ENCODE measurements at regions not wholly inside any gene's neighbourhood (a gene's known extent, or its start where the extent isn't known, plus 50 kb on each side); places are given as distances from the start of the nearest gene placed in this dataset.
"Not testable (repeated sequence)": the region's sequence is repeated elsewhere in the genome, so short reads cannot be mapped to it uniquely, and the experiment has no call there.

DNA sequence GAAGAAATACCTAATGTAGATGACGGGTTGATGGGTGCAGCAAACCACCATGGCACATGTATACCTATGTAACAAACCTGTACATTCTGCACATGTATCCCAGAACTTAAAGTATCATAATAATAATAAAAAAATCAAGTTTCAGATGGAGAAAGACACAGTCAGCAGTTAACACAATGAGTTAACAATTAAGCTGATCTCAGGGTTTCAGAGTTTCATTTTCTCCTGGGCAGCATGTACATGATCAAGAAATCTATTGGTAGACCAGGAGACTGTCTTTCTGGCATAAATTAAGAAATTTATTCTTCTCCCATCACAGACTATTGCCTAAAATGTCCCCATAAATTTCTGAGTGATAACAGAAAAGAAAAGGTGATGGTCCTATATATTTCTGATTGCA, 155.3 kb downstream of the RAD51AP2 start:
- DNase-seq (ENCODE audit: low spot score) = no peak

DNA sequence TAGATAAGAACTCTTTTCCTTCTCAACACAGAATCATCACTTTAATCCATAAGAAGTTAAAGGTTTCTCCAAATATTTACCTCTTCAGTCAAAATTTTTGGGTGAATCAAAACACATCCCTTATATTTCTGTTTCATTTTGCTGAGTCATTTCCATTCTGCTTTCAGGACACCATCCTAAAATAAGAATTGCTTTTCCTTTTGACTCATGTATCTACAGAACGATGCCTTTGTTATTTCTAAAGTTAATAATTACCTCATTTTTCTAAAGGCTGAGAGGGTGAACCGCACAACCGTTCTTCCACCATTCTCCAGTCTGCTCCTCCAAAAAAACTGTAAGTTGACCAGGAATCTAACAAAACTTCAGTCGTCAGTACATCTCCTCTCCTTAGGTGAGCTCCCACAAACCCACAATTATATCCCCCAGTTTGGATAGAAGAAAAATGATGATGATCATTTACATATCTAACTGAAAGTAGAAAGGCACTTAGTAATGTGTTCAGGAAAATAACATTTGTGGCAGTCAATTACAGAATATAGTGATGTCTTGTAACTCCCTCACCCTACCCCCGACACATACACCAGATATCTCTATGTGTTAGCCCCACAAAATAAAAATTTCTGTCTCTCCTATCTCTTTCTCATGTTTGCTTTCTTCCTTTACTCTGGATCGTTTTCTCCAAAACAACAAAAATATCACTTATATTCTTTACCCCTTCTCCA, 162.5 kb downstream of the RAD51AP2 start:
- DNase-seq (ENCODE audit: low spot score) = no peak

DNA sequence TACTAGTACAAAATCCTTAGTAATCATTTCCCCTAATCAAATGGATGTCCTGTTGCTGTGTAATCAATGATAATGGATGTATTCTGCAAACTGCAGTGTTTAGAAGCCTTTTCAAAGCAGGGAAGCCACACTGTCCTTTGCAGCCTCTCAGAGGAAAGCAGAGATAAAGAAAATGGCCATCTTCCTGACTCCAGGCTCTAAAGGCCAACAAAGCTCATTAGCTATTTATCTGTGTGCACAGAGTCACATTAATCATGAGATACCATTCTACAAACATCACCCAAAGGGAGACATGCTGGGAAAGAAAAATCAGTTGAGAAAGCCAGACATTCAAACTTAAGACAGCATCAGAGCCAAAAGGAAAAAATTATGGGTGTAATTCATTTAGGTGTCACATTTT, 165.0 kb downstream of the RAD51AP2 start:
- no peak for DNase-seq (ENCODE audit: low spot score)

DNA sequence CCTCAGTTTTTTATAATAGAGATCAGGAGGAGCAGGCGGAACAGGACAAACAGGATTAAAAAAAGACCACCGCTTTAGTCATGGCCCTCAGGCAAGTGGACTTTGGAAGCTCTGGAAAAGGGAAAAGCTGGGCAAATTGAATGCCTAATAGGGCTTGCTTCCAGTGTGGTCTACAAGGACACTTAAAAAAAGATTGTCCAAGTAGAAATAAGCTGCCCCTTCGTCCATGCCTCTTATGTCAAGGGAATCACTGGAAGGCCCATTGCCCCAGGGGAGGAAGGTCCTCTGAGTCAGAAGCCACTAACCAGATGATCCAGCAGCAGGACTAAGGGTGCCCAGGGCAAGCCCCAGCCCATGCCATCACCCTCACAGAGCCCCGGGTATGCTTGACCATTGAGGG, 175.5 kb downstream of the RAD51AP2 start:
- DNase-seq (ENCODE audit: low spot score) = not testable (repeated sequence)

DNA sequence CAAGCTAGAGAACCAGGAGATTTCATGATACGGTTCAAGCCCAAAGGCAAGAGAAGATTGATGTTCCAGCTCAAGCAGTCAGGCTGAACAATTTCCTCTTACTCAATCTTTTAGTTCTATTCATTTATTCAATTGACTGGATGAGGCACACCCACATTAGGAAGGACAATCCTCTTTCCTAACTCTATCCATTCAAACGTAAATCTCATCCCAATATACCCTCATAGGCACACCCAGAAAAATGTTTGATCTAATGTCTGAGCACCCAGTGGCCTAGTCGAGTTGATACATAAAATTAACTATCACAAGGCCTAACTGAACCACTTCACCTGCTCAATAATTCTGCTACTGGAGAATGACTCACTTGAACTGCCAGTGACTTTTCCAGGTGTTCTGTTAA, 180.7 kb downstream of the RAD51AP2 start:
- no peak for DNase-seq (ENCODE audit: low spot score)

DNA sequence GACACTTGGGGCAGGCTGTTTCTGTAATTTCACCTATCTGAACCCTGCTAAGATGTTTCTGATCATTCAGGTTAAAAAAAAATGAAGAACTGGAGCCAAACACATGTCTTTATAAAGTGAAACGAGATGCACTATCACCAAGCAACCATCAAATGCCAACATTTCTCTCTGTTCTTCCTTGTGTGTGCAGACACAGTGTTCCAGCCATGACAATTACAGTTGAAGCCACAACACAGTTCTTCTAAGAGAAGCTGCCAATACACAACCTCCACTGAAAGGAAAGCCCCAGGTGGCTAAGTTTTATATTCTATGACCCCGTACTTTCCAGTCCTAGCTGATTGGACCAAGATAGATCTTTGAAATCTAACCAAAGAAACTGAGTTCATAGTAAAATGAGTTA, 181.8 kb downstream of the RAD51AP2 start:
- DNase-seq (ENCODE audit: low spot score) = no peak

DNA sequence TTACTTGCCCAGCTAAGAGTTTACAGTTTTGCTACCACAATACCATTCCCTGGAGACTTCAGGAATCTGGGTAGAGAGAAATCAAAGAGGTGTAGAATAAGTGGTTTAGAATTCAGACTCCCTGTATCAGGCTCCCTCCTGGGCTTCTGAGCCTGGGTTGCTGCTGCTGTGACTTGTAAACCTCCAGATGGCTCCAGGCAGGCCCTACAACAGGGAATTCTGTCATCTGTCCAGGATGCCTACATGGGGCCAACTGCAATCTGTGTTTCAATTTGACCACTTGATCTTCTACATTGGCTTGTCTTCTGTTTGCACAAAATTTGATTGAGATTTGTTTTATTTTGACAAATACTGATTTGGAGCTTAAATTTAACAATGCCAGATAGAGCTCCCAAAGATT, 183.9 kb downstream of the RAD51AP2 start:
- no peak for DNase-seq (ENCODE audit: low spot score)

DNA sequence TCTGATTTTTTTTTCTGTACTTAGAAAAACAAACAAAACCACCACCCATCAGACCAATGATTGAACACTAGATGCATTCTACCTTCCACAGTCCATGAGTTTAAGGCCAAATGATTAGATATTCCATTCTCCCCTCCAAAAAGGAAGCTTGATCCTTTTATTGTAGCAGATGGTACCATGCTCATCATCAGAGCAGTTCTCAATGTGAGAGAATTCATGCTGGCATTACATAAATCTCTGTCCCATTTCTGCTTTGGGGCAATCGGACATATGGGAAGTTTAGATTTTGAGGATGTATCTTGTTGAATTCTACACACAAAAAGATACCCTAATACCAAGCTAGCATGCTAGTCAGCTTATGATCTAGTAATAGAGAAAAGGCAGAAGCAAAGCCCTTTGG, 186.6 kb downstream of the RAD51AP2 start:
- DNase-seq (ENCODE audit: low spot score) = no peak

DNA sequence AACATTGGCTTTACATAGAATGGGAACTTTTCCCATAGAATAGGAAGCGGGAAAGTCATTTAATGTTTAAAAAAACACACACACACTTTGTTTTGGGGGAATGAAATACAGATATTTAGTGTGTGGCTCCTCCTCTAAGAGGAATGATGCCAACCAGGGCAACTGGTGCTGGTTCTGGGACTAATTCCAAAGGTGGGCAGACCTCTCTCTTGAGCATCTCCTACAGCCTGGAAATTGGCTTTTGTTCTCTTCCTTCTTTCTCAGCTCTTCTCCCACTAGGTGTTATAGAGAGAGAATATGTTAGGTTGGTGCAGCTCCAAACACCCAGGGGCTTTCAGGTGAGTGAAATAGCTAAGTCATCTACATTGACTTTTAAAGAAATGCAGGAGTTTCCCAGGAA, 190.1 kb downstream of the RAD51AP2 start:
- DNase-seq (ENCODE audit: low spot score) = no peak

DNA sequence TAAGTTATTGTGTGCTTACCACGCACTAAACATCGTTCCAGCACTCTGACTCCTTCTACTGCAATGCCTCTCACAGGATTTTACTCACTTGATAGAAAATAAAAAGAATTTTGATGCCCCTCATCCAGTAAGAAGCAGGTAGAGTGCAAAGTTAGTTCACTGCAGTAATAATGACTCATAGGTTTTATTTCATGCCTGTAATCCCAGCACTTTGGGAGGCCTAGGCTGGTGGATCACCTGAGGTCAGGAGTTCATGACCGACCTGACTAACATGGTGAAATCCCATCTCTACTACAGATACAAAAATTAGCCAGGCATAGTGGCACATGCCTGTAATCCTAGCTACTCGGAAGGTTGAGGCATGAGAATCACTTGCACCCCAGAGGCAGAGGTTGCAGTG, 190.6 kb downstream of the RAD51AP2 start:
- DNase-seq (ENCODE audit: low spot score) = no peak

DNA sequence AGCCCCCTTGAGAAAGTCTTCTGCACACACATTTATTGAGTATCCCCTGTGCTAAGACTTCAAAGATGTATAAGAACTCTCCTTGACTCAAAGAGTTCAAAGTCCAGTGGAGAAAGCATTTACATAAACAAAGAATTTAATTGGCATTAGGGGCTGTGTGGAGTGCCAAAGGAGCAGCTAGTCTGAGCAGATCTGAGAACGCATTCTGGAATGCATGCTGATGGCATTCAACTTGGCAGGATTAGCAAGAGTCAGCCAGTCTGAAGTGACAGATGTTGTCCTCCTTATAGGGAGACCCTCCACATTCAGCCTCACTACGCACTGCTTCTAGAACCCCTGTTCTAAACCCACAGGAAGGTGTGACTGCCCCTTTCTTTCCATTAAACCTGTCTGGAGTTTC, 191.5 kb downstream of the RAD51AP2 start:
- no peak for DNase-seq (ENCODE audit: low spot score)

DNA sequence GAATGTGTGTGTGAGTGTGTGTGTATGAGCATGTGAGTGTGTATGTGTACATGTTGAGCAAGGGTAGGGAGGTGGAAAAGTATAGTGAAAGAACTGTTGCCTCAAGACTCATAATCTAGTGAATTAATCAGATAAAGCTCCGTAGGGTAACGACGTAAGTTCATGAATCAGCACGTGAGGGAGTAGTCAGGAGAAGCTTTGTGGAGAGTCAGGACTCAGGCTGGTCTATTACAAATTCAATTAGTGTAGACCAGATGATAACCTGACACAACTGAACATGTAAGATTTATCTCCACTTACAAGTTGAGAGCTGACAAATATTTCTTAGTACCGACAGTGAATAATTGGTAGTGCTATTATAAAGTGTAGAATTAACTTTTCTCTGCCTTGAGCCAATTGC, 194.5 kb downstream of the RAD51AP2 start:
- DNase-seq (ENCODE audit: low spot score) = no peak

DNA sequence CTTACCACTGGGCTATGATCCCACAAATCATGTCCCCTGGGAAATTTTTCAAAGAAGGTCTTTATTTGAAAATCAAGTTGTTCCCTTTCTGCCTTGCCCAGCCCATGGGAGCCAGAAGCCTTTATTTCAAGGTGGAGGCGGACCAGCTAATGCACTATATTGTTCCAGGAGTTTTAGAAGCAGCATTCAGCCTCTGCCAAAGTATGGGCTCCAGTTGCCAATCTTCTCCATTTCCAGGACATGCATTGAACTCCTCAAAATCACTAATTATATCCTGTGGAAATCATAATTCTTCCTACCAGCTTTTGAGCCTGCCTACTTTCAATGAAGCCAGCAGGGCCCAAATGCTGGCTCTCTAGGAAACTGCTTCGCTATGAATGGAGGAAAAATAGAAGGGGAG, 195.8 kb downstream of the RAD51AP2 start:
- no peak for DNase-seq (ENCODE audit: low spot score)

DNA sequence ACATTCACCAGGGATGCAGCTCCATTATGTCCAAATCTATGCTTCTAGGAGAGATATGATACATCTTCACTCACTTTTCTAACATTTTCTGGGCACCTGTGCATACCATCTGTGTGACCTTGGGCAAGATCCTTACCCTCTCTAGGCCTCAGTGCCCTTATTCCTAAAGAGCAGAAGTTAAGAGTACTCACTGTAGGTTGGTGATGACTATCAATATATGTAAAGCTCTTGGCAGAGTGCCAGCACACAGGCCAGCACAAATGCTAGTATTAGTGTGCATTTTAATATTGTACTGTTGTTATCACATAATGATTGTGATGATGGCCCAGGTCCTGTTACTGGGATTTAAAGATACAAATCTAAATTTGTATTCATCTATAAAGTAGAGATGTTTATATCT, 199.2 kb downstream of the RAD51AP2 start:
- no peak for DNase-seq (ENCODE audit: low spot score)

DNA sequence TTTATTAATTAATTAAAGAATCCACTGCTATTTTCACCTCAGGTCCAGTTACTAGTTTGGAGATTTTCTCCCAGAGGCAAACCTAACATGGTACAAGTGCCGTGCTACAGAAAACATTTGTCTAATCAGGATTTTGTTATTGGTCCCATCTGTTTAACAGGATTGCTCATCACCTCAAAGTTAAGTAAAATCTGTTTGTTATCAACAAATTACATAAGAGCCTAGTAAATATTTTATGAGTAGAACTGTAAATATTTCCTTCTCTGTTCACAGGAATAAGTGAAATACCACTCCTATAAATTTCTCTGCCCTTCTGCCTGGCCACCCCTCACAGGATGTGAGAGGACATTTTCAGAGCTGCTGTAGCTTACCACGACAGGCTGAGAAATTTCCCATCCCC, 200.2 kb downstream of the RAD51AP2 start:
- DNase-seq (ENCODE audit: low spot score) = no peak

DNA sequence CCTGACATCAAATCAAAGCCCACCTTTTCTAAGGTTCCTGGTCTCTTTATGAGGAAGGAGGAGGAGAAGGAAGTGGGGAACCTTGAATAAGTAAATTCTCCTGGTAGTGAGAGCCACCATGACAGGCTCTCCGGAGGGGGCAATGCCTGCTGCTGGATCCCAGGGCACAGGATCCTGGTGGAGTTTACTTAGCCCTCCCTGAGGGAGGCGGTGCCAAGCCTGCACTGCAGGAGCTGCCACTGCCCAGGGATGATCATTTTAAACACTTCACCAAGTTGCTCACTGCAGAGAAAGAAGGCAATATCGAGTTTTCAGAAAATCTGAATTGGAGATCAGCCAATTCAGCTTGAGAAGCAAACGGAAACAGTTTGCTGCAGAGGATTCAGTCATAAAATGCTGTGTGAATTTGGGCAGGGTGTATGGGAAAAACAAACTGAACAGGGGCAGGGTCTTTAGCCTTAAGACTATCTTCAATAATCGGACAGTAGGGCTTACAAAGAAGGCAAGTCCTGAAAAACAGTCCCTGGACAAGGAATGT, 200.7 kb downstream of the RAD51AP2 start:
- no peak for DNase-seq (ENCODE audit: low spot score)

DNA sequence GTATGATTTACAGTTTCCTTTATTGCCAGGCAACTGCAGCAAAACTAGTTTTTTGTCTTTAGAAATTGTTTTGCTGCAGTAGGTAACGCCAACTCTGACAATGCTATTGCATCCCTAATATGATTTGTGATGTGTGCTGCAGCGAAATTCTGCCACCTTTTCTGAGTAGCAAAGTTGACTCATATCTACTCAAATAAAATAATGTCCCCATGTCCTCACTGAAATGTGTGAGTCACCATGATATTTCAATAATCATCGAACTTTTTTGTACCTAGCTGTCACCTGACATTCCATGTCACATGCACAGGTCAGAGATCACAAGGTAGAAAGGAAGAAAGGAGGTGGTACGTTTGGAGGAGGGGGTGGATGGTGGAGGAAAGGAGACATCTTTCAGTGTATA, 205.0 kb downstream of the RAD51AP2 start:
- DNase-seq (ENCODE audit: low spot score) = peak; percentile 50

DNA sequence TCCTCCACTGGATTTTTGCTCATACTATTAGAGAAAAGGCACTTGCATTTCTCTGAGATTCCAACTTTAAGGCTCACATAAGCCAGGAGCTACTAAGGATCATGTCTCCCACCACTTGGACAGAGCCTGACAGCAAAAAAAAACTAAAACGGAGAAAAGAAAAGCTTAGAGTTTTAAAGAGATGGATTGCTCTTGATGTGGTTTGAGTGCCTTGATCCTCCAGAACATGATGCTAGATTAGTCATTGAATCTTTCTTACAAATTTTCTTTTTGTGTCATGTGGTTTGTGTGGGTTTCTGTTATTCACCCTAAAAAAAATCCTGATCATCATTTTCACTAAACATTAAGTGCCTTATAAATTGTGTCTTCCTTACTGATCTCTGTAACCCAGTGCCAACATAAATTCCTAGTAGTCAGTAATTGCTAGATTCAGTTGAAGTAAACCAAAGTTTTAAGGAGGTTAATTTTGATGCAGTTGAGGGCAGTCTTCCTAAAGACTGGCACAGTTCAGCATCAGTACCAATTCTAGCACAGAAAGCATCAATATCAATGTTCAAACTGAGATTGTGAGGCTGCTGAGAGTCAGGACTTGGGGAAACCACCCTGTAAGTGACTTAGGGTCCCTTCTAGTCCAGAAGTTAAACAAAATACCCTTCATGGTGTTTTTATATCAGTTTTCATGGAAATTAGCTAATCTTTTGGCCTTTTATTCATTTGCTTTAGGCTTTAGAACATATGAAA, 206.3 kb downstream of the RAD51AP2 start:
- DNase-seq (ENCODE audit: low spot score) = no peak

DNA sequence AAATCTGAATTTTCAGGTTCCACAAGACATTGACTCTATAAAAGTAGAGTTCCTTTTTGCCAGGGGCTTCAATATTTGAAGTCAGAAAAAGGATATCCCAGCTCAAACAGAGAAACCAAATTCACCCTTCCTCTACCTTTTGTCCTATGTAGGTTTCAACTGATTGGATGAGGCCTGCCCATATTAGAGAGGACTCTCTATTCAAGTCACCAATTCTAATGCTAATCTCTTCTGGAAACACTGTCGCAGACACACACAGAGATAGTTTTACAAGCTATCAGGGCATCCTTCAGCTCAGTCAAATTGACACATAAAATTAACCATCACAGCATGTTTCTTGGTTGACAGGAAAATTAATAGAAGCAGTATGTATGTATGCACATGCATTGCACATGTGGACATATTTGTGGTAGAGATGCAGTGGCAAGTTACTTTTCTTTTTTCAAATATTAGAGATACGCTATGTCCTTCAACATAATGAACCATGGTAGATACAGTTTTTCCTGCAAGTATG, 207.1 kb downstream of the RAD51AP2 start:
- no peak for DNase-seq (ENCODE audit: low spot score)

DNA sequence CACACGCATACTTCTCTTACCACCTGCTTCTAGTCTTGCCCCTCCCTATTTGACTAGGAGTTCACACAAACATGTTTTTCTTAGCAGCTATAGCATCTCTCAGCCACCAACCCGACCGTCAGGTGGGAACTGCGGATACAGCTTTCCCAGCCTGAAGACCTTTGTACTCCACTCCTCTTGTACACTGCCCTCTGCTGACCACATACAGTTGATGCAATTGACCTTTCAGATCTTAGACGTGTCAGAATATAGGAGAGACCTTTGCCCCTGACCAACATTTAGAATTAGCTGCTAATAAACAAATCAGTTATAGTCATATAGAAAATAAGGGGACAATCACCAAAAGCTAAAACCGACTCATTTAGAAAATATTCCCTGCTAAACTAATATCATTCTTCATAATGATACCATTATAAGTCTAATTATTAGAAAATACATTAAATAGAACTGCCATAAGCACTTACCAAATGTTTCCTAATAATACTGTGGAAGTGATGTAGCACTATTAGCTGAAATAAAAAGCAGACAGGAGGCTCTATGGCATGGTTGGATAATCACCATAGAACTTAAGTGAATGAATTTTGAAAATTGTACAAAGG, 208.4 kb downstream of the RAD51AP2 start:
- peak; percentile 16 for DNase-seq (ENCODE audit: low spot score)

DNA sequence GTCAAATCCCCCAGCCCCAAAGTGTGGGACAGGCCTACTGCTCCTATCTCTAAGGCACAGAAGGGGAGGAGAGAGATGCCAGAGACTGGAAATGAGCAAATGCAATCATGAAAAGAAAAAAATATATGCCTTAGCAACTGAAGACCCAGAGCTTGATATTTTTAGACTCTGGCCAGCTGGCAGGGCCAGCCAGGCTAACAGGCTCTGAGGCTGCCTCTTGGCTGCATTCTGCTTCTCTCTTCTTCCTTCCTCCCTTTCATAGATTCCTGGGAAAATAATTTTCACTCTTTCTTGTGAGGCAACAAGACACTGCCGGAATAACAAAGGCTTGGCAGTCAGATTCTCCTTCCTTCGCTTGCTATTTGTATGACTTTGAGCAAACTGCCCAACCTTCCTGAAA, 209.1 kb downstream of the RAD51AP2 start:
- DNase-seq (ENCODE audit: low spot score) = no peak

DNA sequence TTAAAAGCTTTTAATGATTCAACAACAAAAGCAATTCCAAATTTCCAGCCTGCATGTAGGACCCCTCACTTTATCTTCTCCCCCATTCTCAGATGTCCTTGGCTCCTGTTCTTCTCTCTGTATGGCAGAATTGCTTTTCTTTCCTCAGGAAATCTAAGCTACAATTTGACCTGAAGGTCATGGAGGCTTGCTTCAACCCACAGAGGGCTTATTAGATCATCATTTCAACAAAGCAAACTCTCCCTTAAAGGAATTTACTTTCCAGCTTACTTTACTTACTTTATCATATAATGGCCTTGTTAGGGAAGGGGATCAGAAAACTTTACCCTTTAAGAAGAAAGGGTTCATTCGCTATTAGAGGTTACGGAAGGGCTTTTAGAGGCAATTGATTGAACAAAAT, 211.5 kb downstream of the RAD51AP2 start:
- DNase-seq (ENCODE audit: low spot score) = no peak

DNA sequence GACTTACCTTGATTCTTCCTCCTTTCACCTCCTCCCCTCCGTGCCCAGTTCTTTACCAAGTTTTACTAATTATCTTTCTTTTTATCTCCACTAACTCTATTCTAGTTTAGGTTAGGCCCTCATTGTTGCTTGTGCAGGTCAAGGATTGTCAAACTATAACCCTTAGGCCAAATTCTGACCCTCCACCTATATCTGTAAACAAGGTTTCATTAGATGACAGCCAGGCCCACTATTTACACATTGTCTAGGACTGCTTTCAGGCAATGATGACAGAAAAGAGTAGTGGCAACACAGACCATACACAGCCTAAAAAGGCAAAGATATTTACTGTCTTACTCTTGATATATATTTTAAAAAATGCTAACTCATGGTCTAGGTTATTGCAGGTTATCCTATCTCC, 212.0 kb downstream of the RAD51AP2 start:
- DNase-seq (ENCODE audit: low spot score) = no peak
